Adrenal gland (tissue), 9 donors: ENCODE measurements at regions not wholly inside any gene's neighbourhood (a gene's known extent, or its start where the extent isn't known, plus 50 kb on each side); places are given as distances from the start of the nearest gene placed in this dataset.

ENCODE experiments used
- DNase-seq, 7 donors: peaks; one replicate each; pipeline ENCODE4 v3.0.0-alpha.2; 2019 to 2020
- H3K27ac ChIP-seq, 5 donors: fragments of 200-600 bp; sonication (generic) in 4 of 5; 1 replicate in 3 of 5; 2 replicates in 2 of 5; pipeline versions ENCODE4 v1.5.1 to v1.8.0; 2016 to 2020; ENCODE audit warnings: mild to moderate bottlenecking in 1 of 5
- H3K27me3 ChIP-seq: fragments of 200-600 bp; 2 replicates; pipeline ENCODE4 v1.8.0; 2021
- H3K36me3 ChIP-seq, 2 donors: fragments of 200-600 bp; replicated peaks in 1 of 2; 1 replicate in 1 of 2; 2 replicates in 1 of 2; pipeline versions ENCODE4 v1.5.1 to v1.8.0; 2018 to 2022
- H3K4me1 ChIP-seq, 2 donors: fragments of 200-600 bp; replicated peaks in 1 of 2; 1 replicate in 1 of 2; 2 replicates in 1 of 2; pipeline versions ENCODE4 v1.5.1 to v1.8.0; 2018 to 2021
- H3K4me3 ChIP-seq, 4 donors: fragments of 200-600 bp; sonication (generic) in 3 of 4; one replicate each; pipeline ENCODE4 v1.5.1; 2016 to 2018
- H3K9me3 ChIP-seq, 3 donors: fragments of 200-600 bp; sonication (generic) in 1 of 3; replicated peaks in 1 of 3; 1 replicate in 2 of 3; 2 replicates in 1 of 3; pipeline versions ENCODE4 v1.5.1 to v1.8.0; 2016 to 2021
- CTCF ChIP-seq, 6 experiments: fragments of 450-650 bp in 4 of 6; fragments of 200-600 bp in 2 of 6; sonication (generic) in 1 of 6; IDR thresholded peaks; 1 replicate in 5 of 6; 2 replicates in 1 of 6; pipeline versions ENCODE4 v1.5.1 to v1.8.0; 2016 to 2021; ENCODE audit warnings: antibody characterized with exemption in 6 of 6, mild to moderate bottlenecking in 2 of 6, moderate library complexity in 1 of 6
- POLR2A ChIP-seq, 2 donors: fragments of 450-650 bp; IDR thresholded peaks; one replicate each; pipeline ENCODE4 v1.6.1; 2017; ENCODE audit warnings: antibody characterized with exemption in 2 of 2, mild to moderate bottlenecking in 2 of 2, moderate library complexity in 1 of 2
- WGBS, 4 donors: extraction: QIAGEN DNeasy Blood & Tissue Kit in 2 of 4; methylation state at CpG; one replicate each; pipeline versions ENCODE4 v1.1.5 to v1.1.7; 2013 to 2017; 5-methylcytosine and 5-hydroxymethylcytosine counted together
- intact Hi-C, 2 donors: fragments of 100-400 bp; cut with DNase I; formaldehyde crosslinking; loops; one replicate each; pipeline versions ENCODE4 v1.14.1 to v1.15.0; 2022 to 2023
- donor health status: healthy with polysubstance abuse.
- donor health status: Bipolar disorder and iron deficiency.
- donor health status: DM: yes; HTN: yes; CAD: no.
- donor health status: DM: no; HTN: no; CAD: no.
- donor health status: DM: no; HTN: no; CAD: no.

DNA sequence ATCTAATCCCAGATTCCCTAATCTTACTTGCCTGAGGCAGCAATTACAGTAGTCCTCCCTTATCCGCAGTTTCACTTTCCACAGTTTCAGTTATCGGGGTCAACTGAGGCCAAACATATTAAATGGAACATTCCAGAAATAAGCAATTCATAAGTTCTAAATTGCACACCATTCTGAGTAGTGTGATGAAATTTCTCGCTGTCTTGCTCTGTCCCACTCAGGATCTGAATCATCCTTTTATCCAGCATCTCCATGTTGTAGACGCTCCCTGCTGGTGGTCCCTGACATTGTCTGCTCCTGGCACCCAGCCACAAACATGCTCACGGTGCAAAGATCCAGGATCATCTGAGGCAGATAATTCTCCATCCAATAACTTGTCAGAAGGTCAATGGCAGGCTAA is 128.7 kb upstream of the CXCL12 start:
- Histone ChIP-seq H3K4me1 (no peaks in the 10 kb centered on the region), H3K27ac (no peak overlapping the region), H3K4me3 (no peak overlapping the region), H3K36me3 (no peaks in the 10 kb centered on the region), H3K27me3 (no peaks in the 10 kb centered on the region), H3K9me3 (no peaks in the 10 kb centered on the region)
- peak in 1 of 6 experiments; percentile 27 for TF ChIP-seq CTCF (IDR thresholded peaks at IDR 0.05)
- TF ChIP-seq POLR2A (IDR thresholded peaks at IDR 0.05), result no peak
- peak in 2 of 7 donors; percentile 17 to 37 for DNase-seq
- intact Hi-C loops, result no loop called here
- 49 to 61% (median 54%) methylated on average over 5 of the region's 5 CpGs for whole genome bisulfite sequencing, 4 donors

DNA sequence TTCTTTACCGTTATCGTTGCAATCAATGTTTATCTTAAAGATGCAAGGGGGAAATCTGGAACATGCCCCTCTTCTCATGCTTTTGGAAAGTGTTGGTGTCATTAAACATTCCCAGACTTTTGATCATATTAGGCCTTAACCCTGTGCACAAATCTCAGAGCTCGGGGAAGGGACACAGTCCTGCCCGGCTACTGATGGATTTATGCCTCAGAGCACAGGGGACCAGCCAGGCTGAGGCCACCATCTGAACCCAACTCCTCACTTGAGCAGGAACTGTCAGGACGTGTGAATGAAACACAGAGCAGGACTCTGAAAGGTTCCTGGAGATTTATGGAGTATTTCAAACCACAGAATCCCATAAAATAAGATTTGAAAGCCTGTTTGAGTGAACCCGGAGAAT is 132.0 kb upstream of the CXCL12 start:
- intact Hi-C loops, result no loop called here
- DNase-seq, result no peak
- WGBS, 4 donors, result 60 to 77% (median 67%) methylated on average over 5 to 6 of the region's 6 CpGs

DNA sequence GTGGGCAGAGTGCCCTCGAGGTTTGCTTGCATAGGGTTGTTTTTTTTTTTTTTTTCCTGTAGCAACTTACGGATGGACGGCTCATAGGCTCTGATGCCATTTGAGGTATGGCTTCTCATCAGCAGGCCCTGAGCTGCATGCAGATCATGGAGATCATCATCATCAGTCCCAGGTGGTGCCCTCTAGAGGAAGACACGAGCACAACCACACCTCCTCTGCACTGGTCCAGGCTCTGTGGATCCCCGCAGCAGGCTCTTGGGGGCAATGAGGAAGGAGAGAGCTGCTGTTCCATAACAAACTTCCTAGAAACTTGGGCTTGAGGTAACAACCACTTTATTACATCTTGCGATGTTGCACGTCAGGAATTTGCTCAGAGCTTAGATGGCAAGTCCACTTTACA is 132.7 kb upstream of the CXCL12 start:
- H3K27ac ChIP-seq, result no peak overlapping the region
- H3K36me3 ChIP-seq, result no peaks in the 10 kb centered on the region
- H3K27me3 ChIP-seq, result no peaks in the 10 kb centered on the region
- no peaks in the 10 kb centered on the region for H3K9me3 ChIP-seq
- DNase-seq, result no peak
- intact Hi-C loops, result no loop called here
- no peak overlapping the region for H3K4me3 ChIP-seq
- H3K4me1 ChIP-seq, result no peaks in the 10 kb centered on the region
- 72 to 82% (median 81%) methylated on average over 7 of the region's 7 CpGs for WGBS, 4 donors
- no peak for TF ChIP-seq POLR2A (IDR thresholded peaks at IDR 0.05)
- TF ChIP-seq CTCF (IDR thresholded peaks at IDR 0.05), result peak in 1 of 6 experiments; percentile 17

More for the DNA sequence above, 132.0 kb upstream of the CXCL12 start:
- H3K4me3 ChIP-seq, result no peak overlapping the region
- no peaks in the 10 kb centered on the region for H3K9me3 ChIP-seq
- no peaks in the 10 kb centered on the region for H3K4me1 ChIP-seq
- no peaks in the 10 kb centered on the region for H3K27me3 ChIP-seq
- TF ChIP-seq CTCF (IDR thresholded peaks at IDR 0.05), result no peak
- no peak overlapping the region for H3K27ac ChIP-seq
- no peaks in the 10 kb centered on the region for H3K36me3 ChIP-seq

- no peaks in the 10 kb centered on the region for H3K36me3 ChIP-seq
- no peaks in the 10 kb centered on the region for H3K27me3 ChIP-seq
- no peak overlapping the region for H3K27ac ChIP-seq
- no peak overlapping the region for H3K4me3 ChIP-seq
- TF ChIP-seq POLR2A (IDR thresholded peaks at IDR 0.05), result no peak
- TF ChIP-seq CTCF (IDR thresholded peaks at IDR 0.05), result no peak
- no peak for DNase-seq
- no peaks in the 10 kb centered on the region for H3K4me1 ChIP-seq
- H3K9me3 ChIP-seq, result no peaks in the 10 kb centered on the region
- intact Hi-C loops, result no loop called here
- WGBS, 4 donors, result 32 to 49% (median 40%) methylated on average over 2 of the region's 2 CpGs
These were observed 134.5 kb upstream of the CXCL12 start for GRCh38 chr10:44519361-44519760.
